HL-60/S4 (cell line): ENCODE measurements at regions not wholly inside any gene's neighbourhood (a gene's known extent, or its start where the extent isn't known, plus 50 kb on each side); places are given as distances from the start of the nearest gene placed in this dataset.
"Not testable (repeated sequence)": the region's sequence is repeated elsewhere in the genome, so short reads cannot be mapped to it uniquely, and the experiment has no call there.

Experiments used
- in situ Hi-C: fragments of 300-500 bp; cut with MboI; formaldehyde crosslinking; loops from 2 replicates; pipeline ENCODE4 v1.14.3; 2022; ENCODE audit warnings: low sequenced_read_pairs

DNA sequence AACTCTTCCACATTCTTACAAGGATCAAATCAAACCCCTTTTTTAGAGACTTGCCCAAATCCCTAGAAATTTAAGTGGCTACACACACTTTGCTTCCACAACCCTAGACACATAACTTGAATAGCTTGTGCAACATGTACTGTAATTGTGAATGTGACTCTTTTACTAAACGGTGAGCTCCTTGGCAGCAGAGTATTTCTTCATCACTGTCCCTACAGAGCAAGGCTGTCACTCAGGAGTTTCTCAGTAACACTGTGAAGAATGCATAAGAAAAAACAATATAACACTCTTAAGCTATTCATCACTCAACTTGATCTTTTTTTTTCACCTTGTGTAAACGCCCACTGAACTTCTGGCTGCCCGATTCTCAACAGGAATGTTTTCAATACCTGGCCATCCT, 53.8 kb upstream of the ADAMTS18 start:
- in situ Hi-C loops = no loop called here

GRCh38 chr16:77491091-77491490, 56.3 kb upstream of the ADAMTS18 start:
- in situ Hi-C loops = no loop called here

GRCh38 chr16:77496934-77497333, 62.1 kb upstream of the ADAMTS18 start:
- in situ Hi-C loops = no loop called here

DNA sequence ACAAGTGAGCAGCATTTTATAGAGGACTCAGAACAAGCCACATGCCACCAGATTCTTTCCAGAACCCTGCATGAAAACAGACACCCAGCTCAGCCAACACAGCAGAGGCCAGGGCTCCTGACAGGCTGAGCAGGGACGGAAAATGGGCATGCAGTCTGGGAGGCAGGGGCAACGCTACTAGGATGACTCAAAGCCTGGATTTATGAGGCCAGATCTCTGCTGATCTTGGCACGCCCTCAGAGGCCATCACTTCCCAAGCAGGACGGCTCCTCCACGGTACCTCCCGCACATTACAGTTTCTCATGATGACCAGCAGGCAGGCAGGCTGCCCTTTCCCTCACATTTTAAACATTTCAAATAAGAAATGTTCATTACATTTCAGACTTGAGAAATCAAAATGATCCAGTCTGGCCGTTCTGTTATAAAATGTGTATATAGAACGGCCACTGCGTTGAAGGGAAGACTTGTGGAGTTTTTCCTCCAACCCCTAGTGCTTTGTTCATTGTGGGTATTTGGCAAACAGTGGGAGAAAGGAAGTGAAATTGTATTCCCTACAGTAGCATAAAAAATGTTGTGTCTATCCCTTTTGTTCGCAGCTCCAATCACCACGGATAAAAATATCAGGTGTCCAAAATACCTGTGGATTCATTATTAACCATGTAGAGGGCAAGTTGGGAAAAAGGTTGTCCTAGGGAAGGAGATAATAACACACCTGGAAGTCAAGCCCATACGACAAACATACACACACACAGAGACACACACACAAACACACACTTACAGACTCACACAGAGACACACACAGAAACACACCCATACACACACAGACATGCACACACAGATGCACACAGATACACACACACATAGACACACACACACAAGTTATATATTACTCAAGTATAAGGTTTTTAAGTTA, 64.8 kb upstream of the ADAMTS18 start:
- in situ Hi-C loops = no loop called here

DNA sequence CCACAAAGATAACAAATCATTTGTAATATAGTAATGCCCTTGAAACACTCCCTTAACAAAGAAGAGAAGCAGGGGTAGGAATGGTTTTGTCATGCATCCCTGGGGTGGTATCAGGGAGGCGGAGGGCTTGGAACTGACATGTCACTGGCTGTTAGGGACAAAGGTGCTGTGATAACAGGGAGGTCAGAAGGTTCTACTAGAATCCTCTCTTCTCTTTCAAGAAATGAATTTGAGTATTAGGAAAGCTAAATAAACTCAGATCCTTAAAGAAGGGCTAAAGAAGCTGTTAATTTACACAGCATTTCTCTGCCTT, 65.4 kb upstream of the ADAMTS18 start:
- in situ Hi-C loops = no loop called here

DNA sequence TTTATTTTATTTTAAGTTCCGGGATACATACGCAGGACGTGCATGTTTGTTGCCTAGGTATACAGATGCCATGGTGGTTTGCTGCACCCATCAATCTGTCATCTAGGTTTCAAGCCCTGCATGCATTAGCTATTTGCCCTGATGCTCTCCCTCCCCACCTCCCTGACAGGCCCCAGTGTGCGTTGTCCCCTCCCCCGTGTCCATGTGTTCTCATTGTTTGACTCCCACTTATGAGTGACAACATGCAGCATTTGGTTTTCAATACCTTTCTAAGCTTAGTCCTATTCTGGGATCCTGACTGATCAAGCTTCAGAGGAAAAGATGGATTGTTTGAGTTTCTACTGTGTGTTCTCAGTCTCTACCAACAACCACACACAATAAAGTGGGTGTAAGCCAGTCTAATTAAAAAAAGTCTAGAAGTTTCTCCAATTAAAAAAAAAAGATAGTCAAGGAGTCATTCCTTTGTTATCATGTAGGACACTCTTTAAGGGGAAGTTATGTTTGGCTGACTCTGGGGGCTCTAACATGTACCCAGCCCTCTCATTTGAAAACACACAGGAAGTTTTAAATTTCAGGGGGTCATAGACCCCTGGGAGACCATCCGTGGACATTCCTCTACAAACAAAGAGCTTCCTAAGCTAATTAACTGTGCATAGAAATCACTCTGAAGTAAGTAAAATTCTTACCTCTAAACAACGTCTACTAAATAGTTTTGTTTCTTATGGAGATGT, 66.3 kb upstream of the ADAMTS18 start:
- in situ Hi-C loops = no loop called here

GRCh38 chr16:77502448-77502847, 67.6 kb upstream of the ADAMTS18 start:
- in situ Hi-C loops = no loop called here

DNA sequence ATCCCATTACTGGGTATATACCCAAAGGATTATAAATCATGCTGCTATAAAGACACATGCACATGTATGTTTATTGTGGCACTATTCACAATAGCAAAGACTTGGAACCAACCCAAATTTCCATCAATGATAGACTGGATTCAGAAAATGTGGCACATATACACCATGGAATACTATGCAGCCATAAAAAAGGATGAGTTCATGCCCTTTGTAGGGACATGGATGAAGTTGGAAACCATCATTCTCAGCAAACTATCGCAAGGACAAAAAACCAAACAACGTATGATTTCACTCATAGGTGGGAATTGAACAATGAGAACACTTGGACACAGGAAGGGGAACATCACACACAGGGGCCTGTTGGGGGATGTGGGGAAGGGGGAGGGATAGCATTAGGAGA, 71.7 kb upstream of the ADAMTS18 start:
- in situ Hi-C loops = not testable (repeated sequence)

DNA sequence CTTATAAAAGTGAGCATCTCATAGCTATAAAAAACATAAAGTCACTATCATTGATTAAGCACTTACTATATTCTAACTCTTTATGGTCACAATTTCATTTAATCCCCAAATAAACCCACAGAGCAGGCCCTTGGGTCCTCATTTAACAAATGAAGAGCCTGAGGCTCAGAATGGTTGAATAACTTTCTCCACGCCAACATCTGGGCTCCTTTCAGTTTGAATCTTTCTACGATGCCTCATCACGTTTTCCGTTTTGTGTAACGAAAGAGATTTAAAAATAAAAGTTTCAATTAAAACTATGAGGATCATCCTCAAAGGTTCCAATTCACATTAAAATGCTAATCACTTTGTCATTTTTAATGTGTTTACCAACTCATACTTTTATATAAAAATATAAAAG, 74.2 kb upstream of the ADAMTS18 start:
- in situ Hi-C loops = no loop called here

- in situ Hi-C loops = no loop called here
Measured at GRCh38 chr16:77509796-77510195, 75.0 kb upstream of the ADAMTS18 start.

GRCh38 chr16:77511053-77511452, 76.2 kb upstream of the ADAMTS18 start:
- in situ Hi-C loops = no loop called here

DNA sequence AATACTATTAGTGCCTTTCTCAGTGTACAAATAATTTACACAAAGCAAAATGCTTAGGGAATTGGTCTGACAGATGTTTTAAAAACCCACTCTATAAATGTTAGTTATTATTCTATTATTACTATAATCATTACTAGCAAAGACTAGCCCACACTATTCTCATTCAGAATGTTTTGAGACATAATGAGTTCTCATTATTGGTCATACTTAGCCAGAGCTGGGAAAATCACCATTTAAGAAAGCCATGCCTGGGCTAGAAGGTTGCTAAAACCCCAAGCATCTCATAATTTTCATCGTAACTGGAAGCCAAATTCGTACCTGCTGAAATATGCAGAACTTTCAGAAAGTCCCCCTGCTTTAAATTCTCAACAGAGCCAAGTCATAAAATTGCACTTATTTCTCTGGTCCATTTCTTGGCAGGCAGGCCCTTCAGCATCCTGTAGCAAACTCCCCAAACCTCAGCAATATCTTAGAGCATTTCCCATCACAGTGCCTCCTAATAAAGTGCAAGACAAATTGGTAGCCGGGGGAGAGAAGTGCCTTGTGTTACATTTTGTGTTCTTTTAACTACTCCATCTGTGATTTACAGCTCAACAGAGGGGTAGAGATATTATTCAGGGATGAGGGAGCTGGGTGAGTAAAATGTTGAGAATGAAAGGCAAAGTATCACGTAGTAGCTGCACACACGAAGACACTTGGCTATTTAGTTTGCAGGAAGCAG, 79.8 kb upstream of the ADAMTS18 start:
- in situ Hi-C loops = no loop called here

- in situ Hi-C loops = not testable (repeated sequence)
Measured at GRCh38 chr16:77525226-77525625, 90.4 kb upstream of the ADAMTS18 start.

GRCh38 chr16:77531752-77532151, 96.9 kb upstream of the ADAMTS18 start:
- in situ Hi-C loops = no loop called here

GRCh38 chr16:77536809-77537208, 102.0 kb upstream of the ADAMTS18 start:
- in situ Hi-C loops = no loop called here

GRCh38 chr16:77539421-77540034, 104.7 kb upstream of the ADAMTS18 start:
- in situ Hi-C loops = no loop called here

DNA sequence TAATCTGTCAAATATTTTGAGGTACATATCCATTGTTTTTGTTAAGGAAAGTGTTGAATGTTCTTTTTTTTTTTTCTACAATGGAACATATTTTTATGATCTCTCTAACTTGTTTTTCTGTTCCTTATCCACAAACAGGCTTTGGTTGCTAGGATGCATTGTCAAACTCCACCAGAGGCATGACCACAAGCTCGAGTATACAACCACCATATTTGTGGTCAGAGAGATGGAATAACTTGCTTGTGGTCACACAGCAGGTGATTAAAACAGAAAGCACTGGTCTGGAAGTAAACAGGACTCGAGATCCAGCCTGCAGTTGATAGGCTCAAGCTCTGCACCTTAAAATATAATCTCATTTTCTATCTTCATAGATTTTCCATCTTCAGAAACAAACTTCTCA, 105.8 kb upstream of the ADAMTS18 start:
- in situ Hi-C loops = no loop called here

DNA sequence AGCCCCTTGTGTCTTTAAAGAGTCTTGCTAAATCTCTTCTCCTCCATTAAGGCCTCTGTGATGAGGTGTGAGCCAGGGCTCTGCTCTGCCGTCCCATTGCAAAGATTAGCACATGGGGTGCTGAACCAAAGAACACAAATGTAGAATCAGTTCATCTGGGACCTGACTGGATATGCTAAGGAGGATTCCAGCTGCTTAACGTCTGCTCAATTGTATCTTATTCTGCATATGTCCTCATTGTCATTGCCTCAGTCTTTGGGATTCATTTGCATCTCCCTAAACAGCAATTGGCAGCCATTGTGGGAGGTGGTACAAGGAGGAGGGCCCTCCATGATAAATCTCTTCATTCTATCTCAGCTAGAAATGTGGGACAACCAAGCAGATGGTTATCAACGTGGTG, 106.3 kb upstream of the ADAMTS18 start:
- in situ Hi-C loops = no loop called here

- in situ Hi-C loops = no loop called here
Measured at GRCh38 chr16:77548151-77548550, 113.3 kb upstream of the ADAMTS18 start.

GRCh38 chr16:77548766-77549165, 113.9 kb upstream of the ADAMTS18 start:
- in situ Hi-C loops = no loop called here

- in situ Hi-C loops = no loop called here
Measured at GRCh38 chr16:77549876-77550275, 115.0 kb upstream of the ADAMTS18 start.
